IMR-90 (cell line): ENCODE measurements at regions not wholly inside any gene's neighbourhood (a gene's known extent, or its start where the extent isn't known, plus 50 kb on each side); places are given as distances from the start of the nearest gene placed in this dataset.
"Not testable (repeated sequence)": the region's sequence is repeated elsewhere in the genome, so short reads cannot be mapped to it uniquely, and the experiment has no call there.

Source experiments
- ATAC-seq: fragments of 200-7000 bp; cut with Tn5 transposase; 2 replicates; pipeline ENCODE4 v1.9.1; 2020; ENCODE audit warnings: low read depth, mild to moderate bottlenecking, moderate library complexity
- BruUV-seq: library from RNA; stranded (reverse); fragments of 400-500 nt; replicated peaks from 2 replicates; lab custom pipeline; 2021; lab: Mats Ljungman, UMichigan
- CTCF ChIA-PET: fragments of 300-600 bp; formaldehyde crosslinking; extraction: SDS; loops from one replicate; lab custom pipeline; 2021; ENCODE audit warnings: antibody characterized with exemption; lab: Yijun Ruan, JAX
- POLR2A ChIA-PET: fragments of 300-600 bp; sonication (Branson Sonifier 250); formaldehyde crosslinking; loops from one replicate; lab custom pipeline; 2022; ENCODE audit warnings: antibody characterized with exemption; ENCODE audit not compliant: unreplicated experiment; lab: Charles Lee
- DNase-seq: peaks from one replicate; pipeline ENCODE4 v3.0.0; 2013
- H2AFZ ChIP-seq: replicated peaks from 2 replicates; pipeline ENCODE3; 2013; ENCODE audit warnings: low read length, mild to moderate bottlenecking; ENCODE audit not compliant: poor library complexity
- H2AK5ac ChIP-seq: 2 replicates; pipeline ENCODE4 v1.6.1; 2013; ENCODE audit warnings: low read depth, low read length, inconsistent platforms
- H2AK9ac ChIP-seq: replicated peaks from 2 replicates; pipeline ENCODE3; 2013; ENCODE audit warnings: mild to moderate bottlenecking, low read depth, low read length, moderate library complexity; ENCODE audit not compliant: poor library complexity
- H2BK120ac ChIP-seq: 2 replicates; pipeline ENCODE4 v1.6.1; 2013; ENCODE audit warnings: low read depth, low read length, inconsistent platforms
- H2BK15ac ChIP-seq: 3 replicates; pipeline ENCODE4 v1.6.1; 2013; ENCODE audit warnings: low read depth, low read length, inconsistent platforms
- H2BK20ac ChIP-seq: 2 replicates; pipeline ENCODE4 v1.6.1; 2013; ENCODE audit warnings: low read depth, mild to moderate bottlenecking, inconsistent platforms, low read length, moderate library complexity
- H2BK5ac ChIP-seq: 2 replicates; pipeline ENCODE4 v1.6.1; 2013; ENCODE audit warnings: mild to moderate bottlenecking, low read depth, low read length, inconsistent platforms; ENCODE audit not compliant: poor library complexity, severe bottlenecking
- H3K14ac ChIP-seq: replicated peaks from 2 replicates; pipeline ENCODE4 v1.6.1; 2013; ENCODE audit warnings: low read depth, low read length, inconsistent platforms
- H3K18ac ChIP-seq: 2 replicates; pipeline ENCODE4 v1.6.1; 2013; ENCODE audit warnings: low read depth, low read length, control low read depth
- H3K23ac ChIP-seq: 2 replicates; pipeline ENCODE4 v1.6.1; 2013; ENCODE audit warnings: low read depth, low read length, inconsistent platforms
- H3K27ac ChIP-seq: 2 replicates; pipeline ENCODE4 v1.5.1; 2013; ENCODE audit warnings: mild to moderate bottlenecking, control low read depth, low read length; ENCODE audit not compliant: insufficient read depth
- H3K27me3 ChIP-seq: 2 replicates; pipeline ENCODE4 v1.6.1; 2013; ENCODE audit warnings: low read length; ENCODE audit not compliant: control insufficient read depth, insufficient read depth
- H3K36me3 ChIP-seq: 2 replicates; pipeline ENCODE4 v1.6.1; 2013; ENCODE audit warnings: low read length, mixed read lengths; ENCODE audit not compliant: control insufficient read depth, insufficient read depth
- H3K4ac ChIP-seq: 2 replicates; pipeline ENCODE4 v1.6.1; 2013; ENCODE audit warnings: low read depth, low read length, inconsistent platforms
- H3K4me1 ChIP-seq: 2 replicates; pipeline ENCODE4 v1.6.1; 2013; ENCODE audit warnings: low read length, mixed read lengths; ENCODE audit not compliant: control insufficient read depth, insufficient read depth
- H3K4me2 ChIP-seq: 2 replicates; pipeline ENCODE4 v1.6.1; 2013; ENCODE audit warnings: low read depth, mild to moderate bottlenecking, control low read depth, low read length, moderate library complexity
- H3K4me3 ChIP-seq: 2 replicates; pipeline ENCODE4 v1.5.1; 2013; ENCODE audit warnings: low read depth, mild to moderate bottlenecking, control low read depth, low read length, moderate library complexity; ENCODE audit not compliant: insufficient read depth
- H3K56ac ChIP-seq: 2 replicates; pipeline ENCODE4 v1.6.1; 2013; ENCODE audit warnings: low read length, inconsistent platforms; ENCODE audit not compliant: insufficient read depth; ENCODE audit errors: extremely low read depth
- H3K79me1 ChIP-seq, 2 experiments: 2 replicates each; pipeline ENCODE4 v1.6.1; 2013; ENCODE audit warnings: low read length in 2 of 2, inconsistent platforms in 1 of 2, low read depth in 1 of 2
- H3K9ac ChIP-seq: 2 replicates; pipeline ENCODE4 v1.6.1; 2013; ENCODE audit warnings: low read depth, low read length, control low read depth
- H3K9me1 ChIP-seq: 2 replicates; pipeline ENCODE4 v1.6.1; 2013; ENCODE audit warnings: low read length, inconsistent platforms; ENCODE audit not compliant: insufficient read depth
- H3K9me3 ChIP-seq: 2 replicates; pipeline ENCODE4 v1.6.1; 2013; ENCODE audit warnings: low read length; ENCODE audit not compliant: control insufficient read depth, insufficient read depth
- H4K20me1 ChIP-seq: 2 replicates; pipeline ENCODE4 v1.6.1; 2013; ENCODE audit warnings: low read length, inconsistent platforms; ENCODE audit not compliant: insufficient read depth
- H4K5ac ChIP-seq: 2 replicates; pipeline ENCODE4 v1.6.1; 2013; ENCODE audit warnings: mild to moderate bottlenecking, low read depth, low read length, control low read depth
- H4K8ac ChIP-seq, 2 experiments: 2 replicates each; pipeline ENCODE4 v1.6.1; 2013; ENCODE audit warnings: low read depth in 2 of 2, low read length in 2 of 2, control low read depth in 1 of 2, inconsistent platforms in 1 of 2
- H4K91ac ChIP-seq: 2 replicates; pipeline ENCODE4 v1.6.1; 2013; ENCODE audit warnings: low read depth, low read length, inconsistent platforms; ENCODE audit not compliant: insufficient read depth
- WGBS, 2 experiments: methylation state at CpG; one replicate each; pipeline versions ENCODE4 v1.1.5 to v1.1.7; 2013; ENCODE audit warnings: missing lambda C conversion rate in 2 of 2; ENCODE audit not compliant: insufficient read length in 1 of 2; ENCODE audit errors: extremely low coverage in 2 of 2; 5-methylcytosine and 5-hydroxymethylcytosine counted together
- dilution Hi-C: fragments of 300-500 bp; cut with HindIII; formaldehyde crosslinking; loops from one replicate; pipeline ENCODE4 v1.14.3; 2018; ENCODE audit warnings: low sequenced_read_pairs; ENCODE audit not compliant: unreplicated experiment
- in situ Hi-C: fragments of 300-500 bp; cut with MboI; formaldehyde crosslinking; loops from 3 replicates; pipeline ENCODE4 v1.14.3; 2019; ENCODE audit warnings: low sequenced_read_pairs, inconsistent platforms, mixed read lengths
- intact Hi-C: fragments of 100-400 bp; cut with micrococcal nuclease; formaldehyde crosslinking; loops from 2 replicates; pipeline ENCODE4 v1.10.0; 2022

GRCh38 chr6:144670259-144670658 lies 385.1 kb downstream of the UTRN start:
- in situ Hi-C loops, H3K9me1 ChIP-seq, H3K56ac ChIP-seq, H3K27ac ChIP-seq, H2AK9ac ChIP-seq, ATAC-seq, H2AFZ ChIP-seq, DNase-seq, H3K9me3 ChIP-seq, H2BK5ac ChIP-seq, CTCF ChIA-PET, H2AK5ac ChIP-seq, H3K79me1 ChIP-seq, H4K8ac ChIP-seq, H2BK15ac ChIP-seq, H3K4me3 ChIP-seq, dilution Hi-C loops, H2BK20ac ChIP-seq, H4K91ac ChIP-seq, H3K4me1 ChIP-seq, H3K4me2 ChIP-seq, H3K27me3 ChIP-seq, intact Hi-C loops, H4K5ac ChIP-seq, H3K9ac ChIP-seq, H3K23ac ChIP-seq, H2BK120ac ChIP-seq, H3K14ac ChIP-seq, BruUV-seq, H3K18ac ChIP-seq, POLR2A ChIA-PET, H3K4ac ChIP-seq, H3K36me3 ChIP-seq, H4K20me1 ChIP-seq: not testable (repeated sequence)
- WGBS, 2 experiments = no CpG with 5 or more reads among the region's 1 CpG
